PC-9 (cell line): ENCODE measurements at regions not wholly inside any gene's neighbourhood (a gene's known extent, or its start where the extent isn't known, plus 50 kb on each side); places are given as distances from the start of the nearest gene placed in this dataset.

ENCODE experiments used
- BruUV-seq: library from RNA; stranded (reverse); fragments of 400-500 nt; replicated peaks from 2 replicates; lab custom pipeline; 2021; lab: Mats Ljungman, UMichigan
- CTCF ChIA-PET: fragments of 300-600 bp; sonication (Branson Sonifier 250); formaldehyde crosslinking; loops from one replicate; lab custom pipeline; 2022; ENCODE audit warnings: antibody characterized with exemption; lab: Charles Lee
- POLR2A ChIA-PET: fragments of 300-600 bp; sonication (Branson Sonifier 250); formaldehyde crosslinking; loops from one replicate; lab custom pipeline; 2022; ENCODE audit warnings: antibody characterized with exemption; ENCODE audit not compliant: unreplicated experiment; lab: Charles Lee
- DNase-seq, 2 experiments: peaks; one replicate each; pipeline versions ENCODE4 v3.0.0 to v3.0.0-alpha.2; 2015 to 2022; ENCODE audit warnings: mixed read lengths in 1 of 2
- H2AFZ ChIP-seq: fragments of 200-600 bp; sonication (generic); 2 replicates; pipeline ENCODE4 v1.8.1; 2017; ENCODE audit warnings: antibody characterized with exemption
- H3F3A ChIP-seq: fragments of 200-600 bp; sonication (generic); 2 replicates; pipeline ENCODE4 v1.8.1; 2017; ENCODE audit warnings: antibody characterized with exemption, mild to moderate bottlenecking, low read depth; ENCODE audit not compliant: insufficient read depth
- H3K27ac ChIP-seq: fragments of 200-600 bp; sonication (generic); 2 replicates; pipeline ENCODE4 v1.6.1; 2016; ENCODE audit warnings: mixed run types
- H3K27me3 ChIP-seq: fragments of 200-600 bp; sonication (generic); 2 replicates; pipeline ENCODE4 v1.6.1; 2016; ENCODE audit warnings: low read depth, mixed run types; ENCODE audit not compliant: insufficient read depth
- H3K36me3 ChIP-seq: fragments of 200-600 bp; sonication (generic); 2 replicates; pipeline ENCODE4 v1.6.1; 2016; ENCODE audit warnings: low read depth, mixed run types
- H3K4me1 ChIP-seq: fragments of 200-600 bp; sonication (generic); replicated peaks from 2 replicates; pipeline ENCODE4 v1.6.1; 2016; ENCODE audit warnings: mixed run types; ENCODE audit not compliant: insufficient read depth
- H3K4me2 ChIP-seq: fragments of 200-600 bp; sonication (generic); 2 replicates; pipeline ENCODE4 v1.6.1; 2017; ENCODE audit warnings: mixed run types
- H3K4me3 ChIP-seq: fragments of 200-600 bp; sonication (generic); 2 replicates; pipeline ENCODE4 v1.6.1; 2016; ENCODE audit warnings: mixed run types
- H3K79me2 ChIP-seq: fragments of 200-600 bp; sonication (generic); 2 replicates; pipeline ENCODE4 v1.6.1; 2017; ENCODE audit warnings: low read depth, mixed run types
- H3K9me2 ChIP-seq: fragments of 200-600 bp; sonication (generic); 2 replicates; pipeline ENCODE4 v1.8.1; 2017; ENCODE audit warnings: mild to moderate bottlenecking; ENCODE audit not compliant: insufficient read depth
- H3K9me3 ChIP-seq: fragments of 200-600 bp; sonication (generic); 2 replicates; pipeline ENCODE4 v1.8.1; 2016; ENCODE audit warnings: low read depth; ENCODE audit not compliant: insufficient read depth
- H4K20me1 ChIP-seq: fragments of 200-600 bp; sonication (generic); 2 replicates; pipeline ENCODE4 v1.8.1; 2017; ENCODE audit not compliant: insufficient read depth
- EZH2 ChIP-seq: fragments of 200-600 bp; sonication (generic); IDR thresholded peaks from 2 replicates; pipeline ENCODE4 v1.8.0; 2017; ENCODE audit warnings: antibody characterized with exemption, low read depth
- intact Hi-C: fragments of 100-400 bp; cut with micrococcal nuclease; formaldehyde crosslinking; loops from one replicate; pipeline ENCODE4 v1.10.0; 2022; ENCODE audit not compliant: unreplicated experiment
- TF ChIP-seq, protein P1 (sequence below): fragments of 200-600 bp; sonication (generic); conservative IDR thresholded peaks from 2 replicates; pipeline ENCODE4 v1.6.1; 2017; ENCODE audit warnings: mixed run types, antibody characterized with exemption, mild to moderate bottlenecking, moderate library complexity

- CTCF ChIA-PET = interaction anchor here (0.9 to 1.2 kb wide), 2 partner anchors 115 to 211 kb away, joined by 3 to 5 read pairs; no protein-coding TSS in a partner anchor
- no peaks in the 10 kb centered on the region for H3K9me3 ChIP-seq
- no peaks in the 10 kb centered on the region for H4K20me1 ChIP-seq
- H3F3A ChIP-seq = no peaks in the 10 kb centered on the region
- no peak overlapping the region for H2AFZ ChIP-seq
- H3K27me3 ChIP-seq = peaks cover 20% of the 10 kb centered on the region; the same call in 1 of the 2 replicates
- no peaks in the 10 kb centered on the region for H3K4me1 ChIP-seq
- no peak overlapping the region for H3K4me2 ChIP-seq
- intact Hi-C loops = loop anchor here (1.0 to 2.0 kb wide), 3 partner anchors 115 to 261 kb away; no protein-coding TSS in a partner anchor
- peak; percentile 47 to 59 for DNase-seq
- no peaks in the 10 kb centered on the region for H3K36me3 ChIP-seq
- TF ChIP-seq EZH2 = no peak
- TF ChIP-seq, protein P1, sequence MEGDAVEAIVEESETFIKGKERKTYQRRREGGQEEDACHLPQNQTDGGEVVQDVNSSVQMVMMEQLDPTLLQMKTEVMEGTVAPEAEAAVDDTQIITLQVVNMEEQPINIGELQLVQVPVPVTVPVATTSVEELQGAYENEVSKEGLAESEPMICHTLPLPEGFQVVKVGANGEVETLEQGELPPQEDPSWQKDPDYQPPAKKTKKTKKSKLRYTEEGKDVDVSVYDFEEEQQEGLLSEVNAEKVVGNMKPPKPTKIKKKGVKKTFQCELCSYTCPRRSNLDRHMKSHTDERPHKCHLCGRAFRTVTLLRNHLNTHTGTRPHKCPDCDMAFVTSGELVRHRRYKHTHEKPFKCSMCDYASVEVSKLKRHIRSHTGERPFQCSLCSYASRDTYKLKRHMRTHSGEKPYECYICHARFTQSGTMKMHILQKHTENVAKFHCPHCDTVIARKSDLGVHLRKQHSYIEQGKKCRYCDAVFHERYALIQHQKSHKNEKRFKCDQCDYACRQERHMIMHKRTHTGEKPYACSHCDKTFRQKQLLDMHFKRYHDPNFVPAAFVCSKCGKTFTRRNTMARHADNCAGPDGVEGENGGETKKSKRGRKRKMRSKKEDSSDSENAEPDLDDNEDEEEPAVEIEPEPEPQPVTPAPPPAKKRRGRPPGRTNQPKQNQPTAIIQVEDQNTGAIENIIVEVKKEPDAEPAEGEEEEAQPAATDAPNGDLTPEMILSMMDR = peak; percentile 90
- no peak overlapping the region for H3K27ac ChIP-seq
- no peaks in the 10 kb centered on the region for H3K9me2 ChIP-seq
- BruUV-seq = no TSS peak
- POLR2A ChIA-PET = no interaction called here
- H3K79me2 ChIP-seq = no peaks in the 10 kb centered on the region
- H3K4me3 ChIP-seq = no peak overlapping the region
These were observed 70.6 kb upstream of the STARD3NL start for GRCh38 chr7:38107486-38107893.

DNA sequence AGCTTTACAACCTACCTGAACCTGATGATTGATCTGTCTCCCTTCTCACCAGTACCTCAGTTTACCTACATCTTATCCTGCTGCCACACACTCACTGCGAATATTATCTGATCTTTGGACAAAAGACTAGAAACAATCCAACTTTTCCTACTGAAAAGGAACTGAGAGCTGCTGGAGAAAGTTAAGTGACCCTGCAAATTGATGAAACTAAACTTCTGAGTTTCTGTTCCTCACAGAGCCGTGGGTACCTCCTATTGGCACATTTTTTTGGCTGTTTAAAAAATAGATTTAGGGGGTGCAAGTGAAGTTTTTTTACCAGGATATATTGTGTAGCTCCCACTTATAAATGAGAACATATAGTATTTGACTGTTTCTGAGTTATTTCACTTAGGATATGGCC is 66.0 kb upstream of the STARD3NL start:
- intact Hi-C loops = no loop called here
- no peak overlapping the region for H3K4me3 ChIP-seq

GRCh38 chr7:38120076-38120475 is 58.0 kb upstream of the STARD3NL start:
- Histone ChIP-seq H3K27ac (no peak overlapping the region), H3K79me2 (no peaks in the 10 kb centered on the region), H3K36me3 (no peaks in the 10 kb centered on the region), H3K27me3 (peaks cover 21% of the 10 kb centered on the region; the same call in 1 of the 2 replicates), H3K4me2 (no peak overlapping the region), H3F3A (no peaks in the 10 kb centered on the region), H3K4me3 (no peak overlapping the region), H2AFZ (no peak overlapping the region), H3K9me2 (no peaks in the 10 kb centered on the region; the same call in 1 of the 2 replicates), H3K9me3 (no peaks in the 10 kb centered on the region), H4K20me1 (no peaks in the 10 kb centered on the region), H3K4me1 (no peaks in the 10 kb centered on the region)
- no TSS peak for BruUV-seq
- no peak for DNase-seq
- no peak for TF ChIP-seq EZH2
- TF ChIP-seq, protein P1 = no peak
- POLR2A ChIA-PET = no interaction called here
- CTCF ChIA-PET = interaction anchor here (0.6 kb wide), 1 partner anchor 102 kb away, joined by 8 read pairs; no protein-coding TSS in a partner anchor
- intact Hi-C loops = no loop called here

More for the DNA sequence above, 66.0 kb upstream of the STARD3NL start:
- CTCF ChIA-PET = no interaction called here
- Histone ChIP-seq H3K27me3 (peaks cover 45% of the 10 kb centered on the region; the same call in 1 of the 2 replicates), H3K27ac (no peak overlapping the region), H3K4me1 (no peaks in the 10 kb centered on the region), H3K9me2 (no peaks in the 10 kb centered on the region; the same call in 1 of the 2 replicates), H3K79me2 (no peaks in the 10 kb centered on the region), H3K36me3 (no peaks in the 10 kb centered on the region), H2AFZ (no peak overlapping the region), H3K9me3 (no peaks in the 10 kb centered on the region), H4K20me1 (no peaks in the 10 kb centered on the region), H3F3A (no peaks in the 10 kb centered on the region), H3K4me2 (no peak overlapping the region)
- POLR2A ChIA-PET = no interaction called here
- no TSS peak for BruUV-seq
- DNase-seq = no peak
- TF ChIP-seq, protein P1 = no peak
- TF ChIP-seq EZH2 = no peak
